HPDE6-E6E7 (cell line): ENCODE measurements at regions not wholly inside any gene's neighbourhood (a gene's known extent, or its start where the extent isn't known, plus 50 kb on each side); places are given as distances from the start of the nearest gene placed in this dataset.

ENCODE experiments used
- DNase-seq: peaks from one replicate; pipeline ENCODE4 v3.0.0; 2011; ENCODE audit warnings: missing footprints; ENCODE audit errors: extremely low spot score

GRCh38 chr17:77474292-77474988, 333.7 kb downstream of the SEC14L1 start:
- no peak for DNase-seq

- DNase-seq, result no peak
Observed at GRCh38 chr17:77475016-77475976, 334.5 kb downstream of the SEC14L1 start.

- DNase-seq, result no peak
Observed at GRCh38 chr17:77476006-77476405, 335.2 kb downstream of the SEC14L1 start.

- no peak for DNase-seq
Observed at GRCh38 chr17:77476498-77476897, 335.7 kb downstream of the SEC14L1 start.

GRCh38 chr17:77476931-77477805, 336.4 kb downstream of the SEC14L1 start:
- peak; percentile 97 for DNase-seq

- no peak for DNase-seq
Observed at GRCh38 chr17:77478281-77478680, 337.5 kb downstream of the SEC14L1 start.

GRCh38 chr17:77478899-77479298, 338.1 kb downstream of the SEC14L1 start:
- DNase-seq, result no peak

- no peak for DNase-seq
Observed at GRCh38 chr17:77479372-77480198, 338.8 kb downstream of the SEC14L1 start.

GRCh38 chr17:77480199-77480508, 339.4 kb downstream of the SEC14L1 start:
- no peak for DNase-seq

GRCh38 chr17:77480509-77481215, 339.9 kb downstream of the SEC14L1 start:
- DNase-seq, result no peak

GRCh38 chr17:77481476-77482374, 341.0 kb downstream of the SEC14L1 start:
- DNase-seq, result no peak

GRCh38 chr17:77482375-77483127, 341.8 kb downstream of the SEC14L1 start:
- DNase-seq, result no peak

GRCh38 chr17:77483128-77483598, 342.4 kb downstream of the SEC14L1 start:
- no peak for DNase-seq

GRCh38 chr17:77484111-77484510, 343.3 kb downstream of the SEC14L1 start:
- DNase-seq, result no peak

GRCh38 chr17:77485089-77485833, 344.5 kb downstream of the SEC14L1 start:
- DNase-seq, result no peak

- DNase-seq, result no peak
Observed at GRCh38 chr17:77487211-77487629, 346.5 kb downstream of the SEC14L1 start.

- DNase-seq, result no peak
Observed at GRCh38 chr17:77487677-77488530, 347.1 kb downstream of the SEC14L1 start.
